Spleen (tissue), 11 donors: ENCODE measurements at regions not wholly inside any gene's neighbourhood (a gene's known extent, or its start where the extent isn't known, plus 50 kb on each side); places are given as distances from the start of the nearest gene placed in this dataset.

ENCODE experiments used
- DNase-seq: peaks from one replicate; pipeline ENCODE4 v3.0.0-alpha.2; 2020
- H3K27ac ChIP-seq, 8 donors: fragments of 200-600 bp; sonication (generic) in 7 of 8; 1 replicate in 4 of 8; 2 replicates in 4 of 8; pipeline versions ENCODE4 v1.5.0 to v1.8.0; 2016 to 2021; ENCODE audit warnings: inconsistent platforms in 4 of 8, mild to moderate bottlenecking in 4 of 8, moderate library complexity in 1 of 8
- H3K27me3 ChIP-seq, 7 donors: fragments of 200-600 bp; sonication (generic) in 6 of 7; replicated peaks in 1 of 7; 1 replicate in 4 of 7; 2 replicates in 3 of 7; pipeline versions ENCODE4 v1.5.0 to v1.8.0; 2016 to 2021; ENCODE audit warnings: inconsistent platforms in 3 of 7, mild to moderate bottlenecking in 1 of 7
- H3K36me3 ChIP-seq, 6 donors: fragments of 200-600 bp; sonication (generic) in 5 of 6; 1 replicate in 4 of 6; 2 replicates in 2 of 6; pipeline versions ENCODE4 v1.5.0 to v1.8.0; 2016 to 2021; ENCODE audit warnings: inconsistent platforms in 2 of 6
- H3K4me1 ChIP-seq, 6 donors: fragments of 200-600 bp; sonication (generic) in 5 of 6; 1 replicate in 3 of 6; 2 replicates in 3 of 6; pipeline versions ENCODE4 v1.5.0 to v1.8.0; 2016 to 2021; ENCODE audit warnings: inconsistent platforms in 3 of 6
- H3K4me3 ChIP-seq, 8 donors: fragments of 200-600 bp; sonication (generic) in 7 of 8; 1 replicate in 4 of 8; 2 replicates in 4 of 8; pipeline versions ENCODE4 v1.5.0 to v1.8.0; 2016 to 2021; ENCODE audit warnings: inconsistent platforms in 4 of 8, mild to moderate bottlenecking in 4 of 8, moderate library complexity in 2 of 8
- H3K9me3 ChIP-seq, 8 donors: fragments of 200-600 bp; sonication (generic) in 7 of 8; 1 replicate in 4 of 8; 2 replicates in 4 of 8; pipeline versions ENCODE4 v1.5.0 to v1.8.0; 2016 to 2021; ENCODE audit warnings: inconsistent platforms in 4 of 8
- CTCF ChIP-seq, 11 experiments: fragments of 200-600 bp in 7 of 11; fragments of 450-650 bp in 4 of 11; sonication (generic) in 4 of 11; IDR thresholded peaks in 8 of 11; conservative IDR thresholded peaks in 3 of 11; 1 replicate in 7 of 11; 2 replicates in 4 of 11; pipeline versions ENCODE4 v1.4.0 to v1.8.0; 2016 to 2021; ENCODE audit warnings: antibody characterized with exemption in 11 of 11, inconsistent platforms in 4 of 11, mild to moderate bottlenecking in 1 of 11
- POLR2A ChIP-seq, 3 donors: fragments of 450-650 bp; IDR thresholded peaks; one replicate each; pipeline ENCODE4 v1.5.1; 2017; ENCODE audit warnings: antibody characterized with exemption in 3 of 3, mild to moderate bottlenecking in 1 of 3
- POLR2AphosphoS5 ChIP-seq, 3 donors: sonication (generic); formaldehyde crosslinking; IDR thresholded peaks; one replicate each; pipeline ENCODE4 v1.5.1; 2017; ENCODE audit warnings: antibody characterized with exemption in 3 of 3
- WGBS, 5 donors: extraction: QIAGEN DNeasy Blood & Tissue Kit in 3 of 5; methylation state at CpG; one replicate each; pipeline versions ENCODE4 v1.1.5 to v1.1.7; 2013 to 2018; 5-methylcytosine and 5-hydroxymethylcytosine counted together
- intact Hi-C: fragments of 100-400 bp; cut with DNase I; formaldehyde crosslinking; loops from one replicate; pipeline ENCODE4 v1.15.0; 2023; ENCODE audit warnings: low total_unique reads
- donor health status: healthy with polysubstance abuse.
- donor health status: DM: no; HTN: no; CAD: no; lungs with moderate emphysema.
- donor health status: DM: no; HTN: no; CAD: no.
- donor health status: Bipolar disorder and iron deficiency.
- donor health status: healthy.
- donor health status: DM: no; HTN: no; CAD: no.
- donor health status: DM: yes; HTN: yes; CAD: no.

GRCh38 chr5:86833868-86834267, 216.1 kb downstream of the COX7C start:
- H3K27ac ChIP-seq, result no peak overlapping the region

GRCh38 chr5:86837610-86838009, 219.9 kb downstream of the COX7C start:
- DNase-seq, result no peak
- TF ChIP-seq POLR2A (IDR thresholded peaks at IDR 0.05) (no peak), POLR2AphosphoS5 (IDR thresholded peaks at IDR 0.05) (no peak), CTCF (IDR thresholded peaks at IDR 0.05 in 8 of 11, conservative IDR thresholded peaks at IDR 0.05 in 3 of 11) (no peak)
- Histone ChIP-seq H3K4me1 (no peaks in the 10 kb centered on the region), H3K27me3 (no peaks in the 10 kb centered on the region), H3K4me3 (no peak overlapping the region), H3K9me3 (peaks cover 0 to 4% (median 0%) of the 10 kb centered on the region in 8 donors), H3K36me3 (no peaks in the 10 kb centered on the region), H3K27ac (no peak overlapping the region)
- WGBS, 5 donors, result 76 to 86% (median 84%) methylated on average over 2 of the region's 2 CpGs
- intact Hi-C loops, result no loop called here

More at GRCh38 chr5:86833868-86834267, 216.1 kb downstream of the COX7C start:
- no peaks in the 10 kb centered on the region for H3K36me3 ChIP-seq
- no peaks in the 10 kb centered on the region for H3K27me3 ChIP-seq
- TF ChIP-seq POLR2A (IDR thresholded peaks at IDR 0.05) (no peak), CTCF (IDR thresholded peaks at IDR 0.05 in 8 of 11, conservative IDR thresholded peaks at IDR 0.05 in 3 of 11) (no peak), POLR2AphosphoS5 (IDR thresholded peaks at IDR 0.05) (no peak)
- H3K4me3 ChIP-seq, result no peak overlapping the region
- WGBS, 5 donors, result 81 to 98% (median 88%) methylated on average over 1 of the region's 1 CpG
- H3K9me3 ChIP-seq, result peaks cover 0 to under 1% (median 0%) of the 10 kb centered on the region in 8 donors
- intact Hi-C loops, result no loop called here
- no peak for DNase-seq
- H3K4me1 ChIP-seq, result no peaks in the 10 kb centered on the region

GRCh38 chr5:86838083-86838482, 220.3 kb downstream of the COX7C start:
- Histone ChIP-seq H3K9me3 (peaks cover 0 to 4% (median 0%) of the 10 kb centered on the region in 8 donors), H3K27ac (no peak overlapping the region), H3K27me3 (no peaks in the 10 kb centered on the region), H3K4me3 (no peak overlapping the region), H3K4me1 (no peaks in the 10 kb centered on the region), H3K36me3 (no peaks in the 10 kb centered on the region)
- WGBS, 5 donors, result 89 to 97% (median 92%) methylated on average over 2 of the region's 2 CpGs
- no peak for DNase-seq
- TF ChIP-seq CTCF (IDR thresholded peaks at IDR 0.05 in 8 of 11, conservative IDR thresholded peaks at IDR 0.05 in 3 of 11), result no peak
- TF ChIP-seq POLR2A (IDR thresholded peaks at IDR 0.05), result no peak
- no peak for TF ChIP-seq POLR2AphosphoS5 (IDR thresholded peaks at IDR 0.05)
- intact Hi-C loops, result no loop called here

GRCh38 chr5:86841000-86841644, 223.4 kb downstream of the COX7C start:
- peaks cover 0 to 4% (median 0%) of the 10 kb centered on the region in 8 donors for H3K9me3 ChIP-seq
- DNase-seq, result no peak
- intact Hi-C loops, result no loop called here
- TF ChIP-seq POLR2A (IDR thresholded peaks at IDR 0.05) (no peak), POLR2AphosphoS5 (IDR thresholded peaks at IDR 0.05) (no peak), CTCF (IDR thresholded peaks at IDR 0.05 in 8 of 11, conservative IDR thresholded peaks at IDR 0.05 in 3 of 11) (no peak)
- H3K4me1 ChIP-seq, result no peaks in the 10 kb centered on the region
- 58 to 73% (median 61%) methylated on average over 3 of the region's 3 CpGs for WGBS, 5 donors
- no peak overlapping the region for H3K4me3 ChIP-seq
- H3K36me3 ChIP-seq, result no peaks in the 10 kb centered on the region
- H3K27me3 ChIP-seq, result no peaks in the 10 kb centered on the region
- no peak overlapping the region for H3K27ac ChIP-seq
